HG03378 (cell line): ENCODE measurements at regions not wholly inside any gene's neighbourhood (a gene's known extent, or its start where the extent isn't known, plus 50 kb on each side); places are given as distances from the start of the nearest gene placed in this dataset.

Source experiments
- ATAC-seq: cut with Tn5 transposase; IDR thresholded peaks from one replicate; pipeline ENCODE4 v1.9.1; 2021; ENCODE audit warnings: mild to moderate bottlenecking, moderate library complexity; ENCODE audit not compliant: unreplicated experiment

DNA sequence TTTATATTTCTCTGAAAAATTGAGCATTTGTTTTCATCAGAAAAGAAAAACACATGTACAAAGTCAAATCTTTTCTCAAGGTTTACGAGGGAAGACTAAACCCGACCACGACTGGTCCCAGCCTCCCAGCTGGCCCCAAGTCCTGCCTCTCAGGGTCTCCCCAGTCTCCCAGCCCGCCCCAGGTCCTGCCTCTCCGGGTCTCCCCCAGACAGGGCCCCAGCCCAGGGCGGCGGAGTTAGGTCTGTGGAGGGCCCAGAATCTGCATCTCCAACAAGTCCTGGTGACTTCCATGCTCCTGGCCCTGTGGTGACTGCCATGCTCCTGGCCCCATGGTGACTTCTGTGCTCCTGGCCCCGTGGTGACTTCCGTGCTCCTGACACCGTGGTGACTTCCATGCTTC, 359.9 kb downstream of the IRX2 start:
- no peak for ATAC-seq

DNA sequence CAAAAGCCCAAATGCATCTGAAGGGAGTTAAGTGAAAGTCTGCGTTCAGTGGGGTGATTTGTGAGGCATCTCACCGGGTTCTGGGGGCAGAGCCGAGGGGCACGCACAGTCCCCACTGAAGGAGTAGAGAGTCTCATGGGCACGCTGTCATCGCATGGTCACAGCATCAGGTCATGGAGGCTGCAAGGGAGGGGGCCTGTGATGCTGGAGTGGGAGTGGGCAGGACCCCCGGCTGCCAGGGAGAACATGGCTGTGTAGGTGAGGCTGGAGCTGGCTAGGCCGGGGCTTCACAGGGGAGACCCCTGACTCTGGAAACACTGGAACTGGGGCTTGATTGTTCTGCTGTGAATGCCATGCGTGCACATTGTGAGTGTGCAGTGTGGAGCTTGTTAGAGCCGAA, 360.5 kb downstream of the IRX2 start:
- no peak for ATAC-seq

DNA sequence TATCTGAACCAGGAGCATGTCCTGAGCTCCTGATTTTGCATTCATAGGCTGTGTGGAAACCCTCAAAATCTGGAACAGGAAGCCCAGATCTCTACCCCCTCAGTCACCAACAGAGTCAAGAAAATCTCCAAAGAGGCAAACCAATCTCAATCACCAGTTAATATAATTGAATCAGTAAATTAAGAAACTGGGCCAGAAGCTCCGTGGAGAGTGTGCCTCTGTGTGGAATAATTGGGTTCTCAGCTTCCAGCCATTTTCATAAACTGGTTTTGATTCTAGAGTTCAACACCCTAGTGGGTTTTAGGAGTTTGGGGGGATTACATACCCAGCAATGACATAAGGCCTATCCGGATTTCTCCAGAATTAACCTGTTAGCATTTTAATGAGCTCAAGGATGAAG, 362.9 kb downstream of the IRX2 start:
- no peak for ATAC-seq

DNA sequence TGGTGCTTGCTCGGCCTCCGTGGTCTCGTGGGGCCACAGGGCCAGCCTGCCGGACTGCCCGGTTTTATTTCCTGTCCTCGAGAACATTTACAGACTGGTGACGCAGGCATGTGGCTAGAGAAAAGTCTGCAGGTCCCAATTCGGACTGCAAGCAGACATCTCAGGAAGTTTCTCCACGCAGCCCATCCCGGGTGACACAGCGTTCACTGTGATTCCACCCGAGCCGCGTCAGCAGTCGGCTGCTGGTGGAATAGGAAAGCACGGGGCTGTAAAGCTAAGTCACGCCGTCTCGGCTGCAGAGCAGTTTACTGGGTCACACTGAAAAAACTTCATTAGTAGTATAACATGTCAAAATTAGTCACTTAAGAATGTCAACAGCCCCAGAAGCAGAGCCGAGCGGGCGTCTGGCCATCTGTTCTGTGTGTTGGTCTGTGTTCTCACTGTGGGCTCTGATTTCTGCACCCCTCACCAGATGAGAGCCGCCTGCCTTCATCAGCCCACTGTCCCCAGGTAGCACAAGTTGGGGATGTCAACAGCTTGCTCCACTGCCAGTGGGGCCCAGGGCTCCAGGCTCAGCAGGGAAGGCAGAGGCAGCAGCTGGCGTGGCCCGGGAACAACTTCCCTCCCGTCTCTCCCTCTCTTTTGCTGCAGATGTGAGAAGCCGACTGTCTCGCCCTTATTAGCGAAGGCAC, 363.7 kb downstream of the IRX2 start:
- no peak for ATAC-seq

DNA sequence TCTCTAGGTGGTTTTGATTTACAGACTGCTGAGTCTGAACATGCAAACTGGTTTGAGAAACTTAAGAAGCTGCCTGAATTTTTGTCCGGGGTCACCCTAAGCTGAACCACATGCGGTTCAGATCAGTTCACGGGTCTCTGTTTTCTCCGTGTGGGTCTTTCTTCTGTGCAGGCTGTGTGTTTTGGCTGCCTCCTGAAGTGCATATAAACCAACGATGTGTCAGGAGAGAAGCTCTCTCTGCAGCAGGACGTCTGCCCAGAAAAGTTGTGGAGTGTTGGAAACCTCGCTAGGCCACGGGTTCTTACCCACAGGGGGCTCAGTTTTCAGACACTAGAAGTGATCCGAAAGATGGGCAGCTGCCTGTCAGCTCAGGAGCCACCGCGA, 364.2 kb downstream of the IRX2 start:
- no peak for ATAC-seq

DNA sequence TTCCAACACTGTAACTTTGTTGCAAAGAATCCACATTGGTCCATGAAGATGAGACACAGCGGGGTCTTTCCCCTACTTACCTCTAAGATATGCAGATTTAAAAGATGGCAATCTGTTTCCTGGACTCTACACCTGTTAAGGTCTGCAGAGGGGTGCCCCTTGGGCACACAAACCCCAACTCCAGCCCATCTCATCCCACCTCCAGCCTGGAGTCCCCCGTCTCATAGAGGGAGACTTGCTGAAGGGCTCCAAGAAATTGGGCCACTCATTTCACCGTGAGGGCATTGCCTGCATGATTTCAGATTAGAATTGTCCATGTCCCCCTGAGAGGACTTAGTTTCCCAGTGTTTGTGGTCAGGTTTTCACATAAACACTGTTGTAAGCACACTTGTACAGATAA, 365.7 kb downstream of the IRX2 start:
- ATAC-seq, result no peak

DNA sequence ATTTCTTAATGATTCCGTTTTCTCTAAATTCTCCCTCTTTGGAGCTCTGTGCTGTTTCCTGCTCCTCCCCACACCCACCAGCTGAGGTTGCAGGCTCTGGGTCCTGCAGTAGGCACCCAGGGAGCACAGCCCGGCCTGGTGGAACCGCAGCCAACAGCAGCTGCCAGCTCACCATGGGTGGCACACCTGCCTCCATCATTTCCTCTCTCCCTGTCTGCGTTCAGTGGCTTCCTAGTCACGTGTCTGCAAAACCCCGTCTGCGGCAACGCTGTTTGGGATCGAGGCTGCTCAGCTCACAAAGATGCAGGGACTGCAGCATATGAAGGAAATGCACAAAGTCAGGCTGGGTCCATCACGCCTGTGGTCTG, 367.8 kb downstream of the IRX2 start:
- ATAC-seq, result no peak

DNA sequence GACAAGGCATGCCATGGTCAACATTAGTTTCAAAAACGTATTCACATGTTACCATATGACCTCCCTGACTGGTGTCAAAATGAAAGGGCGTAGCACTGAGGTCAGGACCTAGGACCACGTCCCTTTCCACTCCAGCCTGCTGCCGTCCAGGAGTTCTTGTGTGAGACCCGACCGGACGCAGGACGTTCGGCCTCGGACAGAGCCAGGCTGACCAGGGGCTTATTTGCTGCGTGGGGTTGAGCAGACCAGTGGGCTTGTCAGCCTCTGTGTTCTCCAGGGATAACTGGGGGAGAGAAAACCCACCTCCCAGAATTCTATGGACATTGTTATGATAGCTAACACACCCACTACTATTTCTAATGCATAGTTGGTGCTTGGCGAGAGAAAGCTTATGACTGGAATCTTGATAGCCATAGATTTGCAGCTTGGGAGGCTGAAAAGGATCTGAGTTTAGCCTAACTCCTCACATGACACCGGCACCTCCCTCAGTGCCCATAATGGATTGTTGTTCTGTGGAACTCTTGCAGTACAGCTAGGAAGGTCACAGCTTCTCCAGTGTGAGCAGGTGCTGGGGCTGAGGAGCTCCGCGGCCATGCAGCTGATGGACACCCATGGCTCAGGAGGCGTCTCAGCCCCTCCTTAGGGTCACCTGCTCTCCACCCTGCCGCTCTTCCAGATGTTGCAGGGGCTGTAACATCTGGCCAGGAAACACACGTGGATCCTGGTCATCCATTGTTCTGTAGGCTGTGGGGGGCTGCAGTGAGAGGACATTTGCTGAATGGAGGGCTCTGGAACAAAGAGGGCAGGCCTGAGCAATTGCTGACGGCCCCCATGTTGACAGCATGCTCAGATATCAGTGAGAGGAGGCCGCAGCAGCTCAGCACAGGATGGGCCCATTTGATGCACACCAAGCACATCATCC, 368.4 kb downstream of the IRX2 start:
- no peak for ATAC-seq

DNA sequence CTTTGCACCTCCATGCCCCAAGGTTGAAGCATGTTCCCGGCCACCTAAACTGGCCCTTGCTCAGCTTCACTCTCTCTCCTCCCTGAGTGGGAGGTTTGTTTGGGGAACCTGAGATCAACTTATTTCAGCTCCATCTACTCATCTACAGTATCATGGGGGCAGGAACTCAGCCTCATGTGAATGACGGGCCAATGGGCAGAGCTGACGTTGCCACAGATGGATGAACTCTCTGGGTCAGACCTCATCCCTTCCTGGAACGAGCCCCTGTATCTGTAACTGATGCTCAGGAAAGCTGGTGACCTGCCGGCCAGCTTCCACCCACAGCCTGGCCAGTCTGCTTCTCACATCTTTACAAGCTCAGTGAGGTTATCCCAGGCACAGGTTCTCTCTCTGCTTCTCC, 369.6 kb downstream of the IRX2 start:
- no peak for ATAC-seq

DNA sequence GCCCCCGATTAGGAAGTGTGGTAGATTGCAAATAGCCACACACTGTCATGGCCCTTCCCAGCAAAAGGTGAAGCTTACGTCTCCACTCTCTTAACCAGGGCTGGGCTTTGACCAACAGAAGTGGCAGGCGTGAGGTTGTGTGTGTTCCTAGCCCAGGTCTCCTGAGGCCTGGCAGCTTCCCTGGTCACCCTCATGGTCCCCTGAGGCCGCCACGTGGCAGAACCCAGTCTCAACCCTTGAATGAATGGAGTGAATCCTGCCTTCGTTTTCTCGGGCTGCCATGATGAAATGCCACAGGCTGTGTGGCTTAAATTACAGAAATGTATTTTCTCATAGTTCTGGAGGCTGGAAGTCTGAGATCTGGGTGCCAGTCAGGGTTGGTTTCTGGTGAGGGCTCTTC, 370.4 kb downstream of the IRX2 start:
- no peak for ATAC-seq

DNA sequence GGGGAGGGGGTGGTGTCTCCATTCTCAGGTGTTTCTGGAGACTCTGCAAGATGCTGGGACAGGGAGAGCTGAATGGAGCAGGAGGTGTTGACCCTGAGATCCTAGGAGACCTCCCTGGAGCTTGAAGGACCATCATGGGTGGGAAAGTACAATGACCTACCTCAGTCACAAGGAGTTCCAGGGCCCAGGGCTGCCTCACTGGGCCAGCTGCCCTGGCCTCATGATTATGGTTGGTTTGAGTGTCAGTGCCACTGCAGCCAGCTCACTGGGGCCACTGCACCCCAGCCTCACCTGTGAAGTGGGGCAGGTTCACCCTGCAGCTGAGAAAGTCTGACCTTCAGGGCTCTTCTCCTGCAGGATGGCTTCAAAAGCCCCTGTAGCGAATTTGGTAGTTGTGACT, 372.5 kb downstream of the IRX2 start:
- ATAC-seq, result no peak

DNA sequence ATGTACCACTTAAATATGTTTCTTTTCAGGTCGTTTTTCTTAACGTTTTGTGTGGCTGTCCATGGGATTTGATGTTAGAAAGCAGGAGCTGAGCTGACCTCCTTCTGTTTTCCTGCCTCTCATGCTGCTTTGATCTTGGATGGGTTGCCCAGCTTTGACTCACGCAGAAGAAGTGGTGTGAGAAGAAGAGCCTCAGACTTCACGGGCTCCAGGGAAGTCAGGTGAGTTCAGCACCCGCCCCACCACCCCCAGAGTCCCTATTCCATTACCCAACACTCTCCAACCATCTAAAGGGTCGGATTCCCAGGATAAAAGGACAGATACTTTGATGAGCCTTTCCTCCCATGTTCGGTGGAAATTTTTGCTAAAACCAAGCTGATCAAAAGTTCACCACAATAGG, 373.4 kb downstream of the IRX2 start:
- no peak for ATAC-seq

DNA sequence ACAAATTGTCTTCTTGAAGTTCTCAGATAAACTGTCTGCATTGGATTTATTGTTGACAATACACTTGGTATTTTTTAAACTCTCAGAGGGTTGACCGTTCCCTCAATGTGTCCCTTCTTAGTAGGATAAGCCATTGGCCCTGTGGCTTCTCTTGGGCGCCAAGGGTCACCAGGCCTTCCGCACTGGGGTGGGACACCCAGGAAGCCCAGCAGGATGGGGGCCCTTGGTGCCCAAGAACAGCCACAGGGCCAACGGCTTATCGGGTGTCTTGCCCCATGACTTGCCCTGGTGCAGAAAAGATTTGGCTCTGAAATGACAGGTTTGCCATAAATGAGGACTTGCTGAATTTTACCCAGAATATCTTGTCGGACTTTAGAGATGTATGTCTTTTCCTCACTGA, 375.0 kb downstream of the IRX2 start:
- ATAC-seq, result no peak

DNA sequence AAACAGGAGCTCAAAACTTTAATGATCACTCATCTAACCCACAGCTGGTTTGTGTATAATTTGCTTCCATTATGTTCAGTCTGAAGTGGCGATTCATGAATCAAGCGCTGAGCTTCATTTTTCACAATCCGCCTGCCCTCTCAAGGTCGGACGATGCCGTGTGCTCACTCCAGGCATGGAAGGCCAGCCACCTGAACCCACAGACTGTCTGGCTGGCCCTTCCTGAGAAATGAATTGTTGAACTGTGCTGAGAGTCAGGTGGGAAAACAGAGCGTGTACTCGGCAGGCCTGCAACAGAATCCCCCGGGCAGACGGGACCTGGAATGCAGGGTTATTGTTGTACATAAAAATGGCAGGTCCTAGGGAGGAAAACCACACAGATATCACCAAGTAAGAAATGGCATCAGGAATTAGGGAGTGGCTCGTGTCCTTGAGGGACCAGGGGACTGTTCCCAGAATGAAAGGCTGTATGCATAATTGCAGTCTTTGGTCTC, 375.7 kb downstream of the IRX2 start:
- no peak for ATAC-seq

DNA sequence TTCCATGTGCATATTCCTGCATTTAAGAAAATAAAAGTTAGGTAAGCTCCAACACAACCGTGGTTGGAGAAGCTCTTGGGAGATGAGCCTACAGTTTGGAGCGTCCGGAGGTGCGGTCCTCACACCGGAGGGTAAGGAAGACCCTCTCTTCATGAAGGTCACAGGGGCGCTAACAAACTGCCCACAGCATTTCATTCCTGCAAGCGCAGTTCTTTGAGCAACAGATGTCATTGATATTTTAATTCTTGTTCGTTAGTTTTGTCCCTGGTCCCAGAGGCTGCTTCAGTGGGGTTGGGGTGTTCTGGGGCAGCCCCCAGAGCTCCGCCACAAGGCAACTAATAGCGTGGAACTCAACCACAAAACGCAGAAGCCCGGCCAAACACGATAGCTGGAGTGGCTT, 376.2 kb downstream of the IRX2 start:
- ATAC-seq, result no peak

DNA sequence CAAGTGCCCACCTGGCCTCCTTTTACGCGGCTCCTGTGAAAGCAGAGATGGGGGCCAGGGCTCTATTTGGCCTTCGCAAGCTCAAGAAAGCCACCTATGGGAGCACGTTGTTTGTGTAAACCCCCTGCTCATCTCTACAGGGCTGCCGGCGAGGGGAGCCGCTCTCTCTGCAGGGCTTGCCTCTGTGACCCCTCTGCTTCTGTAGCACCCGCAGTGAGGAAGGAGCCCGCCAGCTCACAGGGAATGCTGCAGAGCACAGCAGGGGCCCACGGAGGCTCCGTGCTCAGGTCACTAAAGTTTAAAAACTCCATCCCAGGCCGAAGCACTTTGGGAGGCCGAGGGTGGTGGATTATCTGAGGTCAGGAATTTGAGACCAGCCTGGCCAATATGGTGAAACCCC, 376.8 kb downstream of the IRX2 start:
- no peak for ATAC-seq

DNA sequence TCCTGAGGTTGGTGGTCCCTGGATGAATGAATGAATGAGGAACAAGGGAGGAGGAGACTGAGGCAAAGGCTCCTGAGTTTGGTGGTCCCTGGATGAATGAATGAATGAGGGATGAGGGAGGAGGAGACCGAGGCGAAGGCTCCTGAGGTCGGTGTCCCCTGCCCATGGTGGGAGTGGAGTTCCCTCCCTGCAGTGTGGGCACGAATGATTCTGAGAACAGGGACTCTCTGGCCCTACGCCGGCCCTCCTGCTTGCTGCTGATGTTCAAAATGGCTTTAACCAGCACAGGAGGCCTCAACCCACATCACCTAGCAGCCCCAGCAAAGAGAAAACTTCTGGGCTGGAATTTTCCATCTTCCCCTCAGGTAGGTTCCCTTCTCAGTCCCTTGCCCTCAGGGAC, 377.8 kb downstream of the IRX2 start:
- no peak for ATAC-seq

DNA sequence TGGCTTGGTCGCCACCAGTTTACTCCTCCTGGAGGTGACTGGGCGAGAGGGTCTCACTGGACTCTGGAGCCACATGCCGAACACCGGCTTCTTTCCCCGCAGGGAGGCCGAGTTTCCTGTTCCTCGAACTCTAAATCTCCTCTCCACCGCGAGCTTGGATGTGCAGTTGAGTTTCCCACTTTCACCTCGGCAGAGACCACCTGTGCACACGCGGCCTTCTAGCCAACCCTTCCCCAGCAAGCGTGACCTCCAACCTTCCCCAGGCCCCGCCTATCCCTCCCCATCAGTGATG, 380.1 kb downstream of the IRX2 start:
- ATAC-seq, result no peak

DNA sequence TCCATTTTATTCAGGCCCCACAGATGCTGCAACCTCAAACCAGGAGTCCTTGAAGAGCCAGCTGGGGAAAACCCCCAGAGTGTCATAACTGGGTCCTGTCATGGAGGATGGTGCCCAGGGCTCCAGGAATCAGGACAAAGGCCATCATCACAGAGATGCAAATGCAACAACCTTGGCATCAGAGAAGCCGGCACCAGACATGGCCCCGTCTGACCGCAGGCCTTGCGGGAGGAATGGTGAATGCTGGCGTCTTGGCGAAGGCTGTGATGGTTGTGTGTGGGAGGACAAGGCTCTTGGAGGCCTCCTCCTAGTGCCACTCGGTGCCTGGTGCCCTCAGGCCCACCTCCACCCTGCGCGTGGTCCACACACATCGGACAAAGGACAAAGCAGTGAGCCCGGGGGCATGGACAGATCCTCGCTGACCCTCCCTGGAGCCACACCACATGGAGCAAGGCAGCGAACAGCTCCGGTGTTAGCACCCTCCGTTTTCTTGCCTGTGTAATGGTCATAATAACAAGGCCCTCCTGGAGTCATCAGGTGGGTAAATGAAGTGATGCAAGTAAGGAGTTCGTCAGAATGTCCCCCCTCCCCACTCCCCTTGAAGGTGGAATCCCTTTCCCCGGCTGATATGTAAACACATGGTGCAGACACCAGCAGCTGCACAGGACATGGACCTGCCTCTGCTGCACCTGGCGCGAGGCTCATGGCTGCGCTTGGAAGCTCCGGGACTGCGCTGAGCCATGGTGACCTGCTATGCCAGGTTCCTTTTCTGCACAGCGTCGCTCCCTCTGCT, 380.7 kb downstream of the IRX2 start:
- ATAC-seq, result no peak

DNA sequence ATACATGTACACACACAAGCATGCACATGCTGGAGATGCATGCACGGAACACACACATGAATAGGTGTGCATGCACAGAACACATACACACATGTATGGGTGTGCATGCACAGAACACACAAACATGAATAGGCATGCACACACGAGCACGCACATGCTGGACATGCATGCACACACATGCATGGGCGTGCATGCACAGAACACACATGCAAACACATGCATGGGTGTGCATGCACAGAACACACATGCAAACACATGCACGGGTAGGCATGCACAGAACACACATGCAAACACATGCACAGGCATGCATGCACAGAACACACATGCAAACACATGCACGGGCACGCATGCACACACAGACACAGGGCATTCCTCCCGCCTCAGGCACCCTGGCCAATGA, 382.3 kb downstream of the IRX2 start:
- ATAC-seq, result no peak

DNA sequence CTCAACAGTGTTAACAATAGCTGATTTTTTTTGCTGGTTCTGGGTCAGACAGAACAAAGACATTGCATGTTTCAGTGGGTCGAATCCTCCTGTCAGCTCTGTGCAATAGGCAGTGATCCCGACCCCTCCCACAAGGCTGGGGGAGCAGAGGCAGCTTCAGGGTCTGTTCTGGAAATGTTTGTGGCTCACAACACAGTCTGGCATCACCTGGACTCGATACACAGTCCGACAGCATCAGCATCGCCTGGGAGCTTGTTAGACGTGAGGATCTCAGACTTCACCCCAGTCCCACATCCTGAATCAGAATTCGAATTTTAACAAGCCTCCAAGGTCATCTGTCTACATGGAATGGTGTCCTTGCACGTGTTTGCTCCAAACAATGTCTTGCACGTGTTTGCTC, 384.7 kb downstream of the IRX2 start:
- ATAC-seq, result no peak

DNA sequence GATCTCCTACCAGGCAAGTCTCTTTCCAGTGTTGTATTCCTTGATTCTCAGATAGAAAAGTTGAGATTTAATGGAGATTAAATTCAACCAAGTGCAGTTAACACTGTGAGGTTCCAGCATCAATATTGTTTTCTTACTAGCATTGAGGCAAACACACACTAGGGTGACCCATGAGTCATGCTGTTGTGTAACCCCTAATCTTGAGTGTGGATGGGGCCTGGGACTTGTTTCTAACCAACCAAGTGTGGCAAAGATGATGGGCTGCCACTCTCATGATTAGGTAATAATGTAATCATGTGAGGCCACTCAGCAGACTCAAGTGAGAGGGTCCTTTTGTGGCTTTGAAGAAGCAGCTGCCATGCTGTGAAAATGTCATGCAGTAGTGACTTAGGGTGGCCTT, 394.2 kb downstream of the IRX2 start:
- no peak for ATAC-seq
